ENCODE measurements at regions not wholly inside any gene's neighbourhood (a gene's known extent, or its start where the extent isn't known, plus 50 kb on each side); places are given as distances from the start of the nearest gene placed in this dataset.
"Not testable (repeated sequence)": the region's sequence is repeated elsewhere in the genome, so short reads cannot be mapped to it uniquely, and the experiment has no call there.

- no peak overlapping the region for H3K4me3 ChIP-seq
- no peak for DNase-seq (ENCODE audit: low spot score)
- no peak for TF ChIP-seq CTCF (IDR thresholded peaks at IDR 0.05)
These were observed 199.5 kb upstream of the ASCC3 start for GRCh38 chr6:101080597-101080996.

GRCh38 chr6:101083533-101084175 is 202.5 kb upstream of the ASCC3 start:
- H3K4me3 ChIP-seq: no peak overlapping the region
- no peak for DNase-seq (ENCODE audit: low spot score)
- no peak overlapping the region for H3K27ac ChIP-seq
- no peak for TF ChIP-seq CTCF (IDR thresholded peaks at IDR 0.05)

More at GRCh38 chr6:101080597-101080996, 199.5 kb upstream of the ASCC3 start:
- H3K27ac ChIP-seq: peak overlapping the region in 1 of 2 donors; percentile 26

- no peak for TF ChIP-seq CTCF (IDR thresholded peaks at IDR 0.05)
- no peak overlapping the region for H3K27ac ChIP-seq
- no peak overlapping the region for H3K4me3 ChIP-seq
- DNase-seq (ENCODE audit: low spot score): no peak
These were observed 204.2 kb upstream of the ASCC3 start for GRCh38 chr6:101085327-101085726.

- Histone ChIP-seq H3K27ac (no peak overlapping the region), H3K4me3 (no peak overlapping the region)
- no peak for DNase-seq (ENCODE audit: low spot score)
- TF ChIP-seq CTCF (IDR thresholded peaks at IDR 0.05): no peak
These were observed 205.3 kb upstream of the ASCC3 start for GRCh38 chr6:101086473-101086872.

GRCh38 chr6:101088594-101088993 is 207.5 kb upstream of the ASCC3 start:
- Histone ChIP-seq H3K27ac (no peak overlapping the region), H3K4me3 (no peak overlapping the region)
- DNase-seq (ENCODE audit: low spot score): no peak
- TF ChIP-seq CTCF (IDR thresholded peaks at IDR 0.05): no peak

GRCh38 chr6:101089640-101090039 is 208.5 kb upstream of the ASCC3 start:
- no peak for TF ChIP-seq CTCF (IDR thresholded peaks at IDR 0.05)
- no peak for DNase-seq (ENCODE audit: low spot score)
- Histone ChIP-seq H3K4me3 (no peak overlapping the region), H3K27ac (no peak overlapping the region)

- Histone ChIP-seq H3K4me3 (no peak overlapping the region), H3K27ac (no peak overlapping the region)
- DNase-seq (ENCODE audit: low spot score): no peak
- TF ChIP-seq CTCF (IDR thresholded peaks at IDR 0.05): no peak
These were observed 209.2 kb upstream of the ASCC3 start for GRCh38 chr6:101090281-101090680.

GRCh38 chr6:101098605-101099004 is 217.5 kb upstream of the ASCC3 start:
- H3K4me3 ChIP-seq; DNase-seq (ENCODE audit: low spot score); H3K27ac ChIP-seq: not testable (repeated sequence)
